H9 (cell line): ENCODE measurements at regions not wholly inside any gene's neighbourhood (a gene's known extent, or its start where the extent isn't known, plus 50 kb on each side); places are given as distances from the start of the nearest gene placed in this dataset.

ENCODE experiments used
- DNase-seq: peaks from one replicate; pipeline ENCODE4 v3.0.0-alpha.2; 2017
- H2AFZ ChIP-seq: one replicate; pipeline ENCODE4 v1.6.1; 2013; ENCODE audit warnings: mild to moderate bottlenecking, low read length, control low read depth, moderate library complexity
- H2AK5ac ChIP-seq: 2 replicates; pipeline ENCODE4 v1.6.1; 2013; ENCODE audit warnings: low read length, control low read depth, mixed read lengths; ENCODE audit not compliant: insufficient read length
- H2BK120ac ChIP-seq: one replicate; pipeline ENCODE4 v1.6.1; 2013; ENCODE audit warnings: low read depth, mild to moderate bottlenecking, low read length, control low read depth, inconsistent platforms; ENCODE audit not compliant: poor library complexity, severe bottlenecking
- H2BK12ac ChIP-seq: 2 replicates; pipeline ENCODE4 v1.6.1; 2013; ENCODE audit warnings: low read length, control low read depth, mixed read lengths, low read depth; ENCODE audit not compliant: insufficient read length
- H2BK15ac ChIP-seq: 2 replicates; pipeline ENCODE4 v1.6.1; 2013; ENCODE audit warnings: low read depth, low read length, control low read depth
- H2BK20ac ChIP-seq: one replicate; pipeline ENCODE4 v1.6.1; 2013; ENCODE audit warnings: low read depth, mild to moderate bottlenecking, low read length, control low read depth, inconsistent platforms; ENCODE audit not compliant: poor library complexity, severe bottlenecking
- H2BK5ac ChIP-seq: 2 replicates; pipeline ENCODE4 v1.6.1; 2013; ENCODE audit warnings: low read length, control low read depth, mixed read lengths; ENCODE audit not compliant: insufficient read length
- H3K14ac ChIP-seq: 2 replicates; pipeline ENCODE4 v1.6.1; 2013; ENCODE audit warnings: low read length, control low read depth; ENCODE audit not compliant: insufficient read depth
- H3K18ac ChIP-seq: 2 replicates; pipeline ENCODE4 v1.6.1; 2013; ENCODE audit warnings: low read depth, mild to moderate bottlenecking, mixed read lengths, low read length, control low read depth; ENCODE audit not compliant: insufficient read length
- H3K23ac ChIP-seq: 2 replicates; pipeline ENCODE4 v1.6.1; 2013; ENCODE audit warnings: low read length, control low read depth, mixed read lengths, low read depth; ENCODE audit not compliant: insufficient read length
- H3K23me2 ChIP-seq: 2 replicates; pipeline ENCODE4 v1.6.1; 2013; ENCODE audit warnings: low read depth, mild to moderate bottlenecking, mixed read lengths, low read length, control low read depth; ENCODE audit not compliant: insufficient read length, poor library complexity, severe bottlenecking
- H3K27ac ChIP-seq: 2 replicates; pipeline ENCODE4 v1.5.1; 2013; ENCODE audit warnings: low read length, control low read depth, mixed read lengths, low read depth; ENCODE audit not compliant: insufficient read length
- H3K27me3 ChIP-seq: 2 replicates; pipeline ENCODE4 v1.6.1; 2013; ENCODE audit warnings: low read length, control low read depth, inconsistent platforms; ENCODE audit not compliant: insufficient read depth
- H3K4ac ChIP-seq: 2 replicates; pipeline ENCODE4 v1.6.1; 2013; ENCODE audit warnings: low read depth, mild to moderate bottlenecking, control low read depth, inconsistent platforms, low read length, moderate library complexity
- H3K4me1 ChIP-seq: 2 replicates; pipeline ENCODE4 v1.6.1; 2013; ENCODE audit warnings: low read length, control low read depth, inconsistent platforms; ENCODE audit not compliant: insufficient read depth
- H3K4me2 ChIP-seq: 2 replicates; pipeline ENCODE4 v1.6.1; 2013; ENCODE audit warnings: low read length, control low read depth, mixed read lengths; ENCODE audit not compliant: insufficient read length, insufficient read depth
- H3K56ac ChIP-seq: 2 replicates; pipeline ENCODE4 v1.6.1; 2013; ENCODE audit warnings: low read depth, mild to moderate bottlenecking, mixed read lengths, low read length, control low read depth; ENCODE audit not compliant: insufficient read length
- H3K79me1 ChIP-seq: 2 replicates; pipeline ENCODE4 v1.6.1; 2013; ENCODE audit warnings: low read depth, mild to moderate bottlenecking, moderate library complexity, low read length, control low read depth, inconsistent platforms; ENCODE audit not compliant: insufficient read depth, poor library complexity, severe bottlenecking
- H3K79me2 ChIP-seq: 2 replicates; pipeline ENCODE4 v1.6.1; 2013; ENCODE audit warnings: low read length, control low read depth, inconsistent platforms; ENCODE audit not compliant: insufficient read depth
- H3K9ac ChIP-seq: 2 replicates; pipeline ENCODE4 v1.6.1; 2013; ENCODE audit warnings: low read length, control low read depth, mixed read lengths; ENCODE audit not compliant: insufficient read length; ENCODE audit errors: extremely low read depth
- H3K9me3 ChIP-seq: one replicate; pipeline ENCODE4 v1.6.1; 2013; ENCODE audit warnings: low read depth, low read length, inconsistent platforms; ENCODE audit not compliant: control insufficient read depth
- H3T11ph ChIP-seq: one replicate; pipeline ENCODE4 v1.6.1; 2013; ENCODE audit warnings: mild to moderate bottlenecking, low read length, control low read depth, inconsistent platforms
- H4K20me1 ChIP-seq: one replicate; pipeline ENCODE4 v1.6.1; 2013; ENCODE audit not compliant: control insufficient read depth, insufficient read length, insufficient read depth
- H4K5ac ChIP-seq: 2 replicates; pipeline ENCODE4 v1.6.1; 2013; ENCODE audit warnings: low read depth, mild to moderate bottlenecking, mixed read lengths, low read length, control low read depth; ENCODE audit not compliant: insufficient read length
- H4K8ac ChIP-seq: replicated peaks from 2 replicates; pipeline ENCODE4 v1.6.1; 2013; ENCODE audit warnings: low read length, control low read depth, mixed read lengths, low read depth; ENCODE audit not compliant: insufficient read length
- H4K91ac ChIP-seq: 2 replicates; pipeline ENCODE4 v1.6.1; 2013; ENCODE audit warnings: low read depth, mild to moderate bottlenecking, moderate library complexity, mixed read lengths, low read length, control low read depth; ENCODE audit not compliant: insufficient read length
- H3K27ac Mint-ChIP-seq, 3 experiments: 2 replicates in 2 of 3; 3 replicates in 1 of 3; pipeline ENCODE4 v1.8.0; 2020 to 2021; ENCODE audit warnings: mixed read lengths in 3 of 3, mild to moderate bottlenecking in 1 of 3, moderate library complexity in 1 of 3
- H3K27me3 Mint-ChIP-seq: 2 replicates; pipeline ENCODE4 v1.8.0; 2021; ENCODE audit warnings: low read depth, mild to moderate bottlenecking, moderate library complexity, mixed read lengths
- H3K36me3 Mint-ChIP-seq, 3 experiments: 2 replicates in 2 of 3; 3 replicates in 1 of 3; pipeline ENCODE4 v1.8.0; 2020 to 2021; ENCODE audit warnings: low read depth in 3 of 3, mixed read lengths in 3 of 3; ENCODE audit not compliant: insufficient read depth in 1 of 3
- H3K4me1 Mint-ChIP-seq, 2 experiments: 2 replicates each; pipeline ENCODE4 v1.8.0; 2020; ENCODE audit warnings: mixed read lengths in 2 of 2
- H3K4me3 Mint-ChIP-seq, 2 experiments: 2 replicates in 1 of 2; 3 replicates in 1 of 2; pipeline ENCODE4 v1.8.0; 2020 to 2021; ENCODE audit warnings: mild to moderate bottlenecking in 2 of 2, mixed read lengths in 2 of 2, moderate library complexity in 1 of 2
- H3K9me3 Mint-ChIP-seq, 2 experiments: 2 replicates in 1 of 2; 3 replicates in 1 of 2; pipeline ENCODE4 v1.8.0; 2020; ENCODE audit warnings: mild to moderate bottlenecking in 2 of 2, mixed read lengths in 2 of 2, moderate library complexity in 1 of 2
- WGBS: extraction: QIAGEN DNeasy Blood & Tissue Kit; methylation state at CpG from one replicate; pipeline ENCODE4 v1.1.7; 2013; ENCODE audit warnings: missing lambda C conversion rate, low lambda C conversion rate, mixed read lengths; ENCODE audit not compliant: insufficient read length; ENCODE audit errors: extremely low coverage; 5-methylcytosine and 5-hydroxymethylcytosine counted together
- TF ChIP-seq, protein P1 (sequence below): fragments of 200-600 bp; sonication (generic); conservative IDR thresholded peaks from 3 replicates; pipeline ENCODE4 v1.8.0; 2021; ENCODE audit warnings: antibody characterized with exemption, mild to moderate bottlenecking

DNA sequence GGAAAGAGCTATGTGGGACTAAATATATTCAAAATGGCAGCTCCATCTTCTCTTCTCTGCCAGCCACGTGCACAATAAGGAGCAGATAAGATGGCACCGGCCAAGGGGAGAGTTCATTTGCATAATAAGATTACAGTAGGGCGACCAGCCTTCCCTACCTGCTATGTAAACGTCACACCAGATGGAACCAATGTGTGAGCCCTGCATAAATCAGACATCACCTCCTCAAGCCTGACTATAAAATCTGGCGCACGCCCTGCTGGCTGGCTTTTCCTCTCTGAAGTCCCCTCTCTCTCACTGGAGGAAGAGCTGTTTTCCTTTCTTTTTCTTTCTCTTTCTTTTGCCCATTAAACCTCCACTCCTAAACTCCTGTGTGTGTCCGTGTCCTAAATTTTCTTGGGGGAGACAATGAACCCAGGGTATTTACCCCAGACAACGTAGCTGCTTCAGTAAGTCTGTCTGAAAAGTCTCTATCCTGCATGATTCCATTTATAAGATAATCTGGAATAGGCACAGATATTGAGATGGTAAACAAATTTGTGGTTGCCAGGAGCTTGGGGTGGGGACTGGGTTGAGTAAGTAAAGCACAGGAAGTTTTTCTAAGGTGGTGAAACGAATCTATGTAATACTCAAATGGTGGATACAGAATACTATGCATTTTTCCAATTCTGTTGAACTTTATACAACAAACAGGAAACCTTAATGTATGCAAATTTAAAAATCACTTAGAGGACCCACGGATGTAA is 670.0 kb upstream of the KIRREL3 start:
- no peak overlapping the region for H4K5ac ChIP-seq
- no peak overlapping the region for H2AFZ ChIP-seq
- no peak overlapping the region for H3K14ac ChIP-seq
- H3K18ac ChIP-seq: no peak overlapping the region
- H3K9me3 ChIP-seq: no peaks in the 10 kb centered on the region
- H4K8ac ChIP-seq: no peak overlapping the region
- Mint-ChIP-seq H3K36me3 (peaks cover 0 to 5% (median 4%) of the 10 kb centered on the region in 3 experiments; a peak in 4 of 7 replicates), H3K4me1 (peaks cover 5 to 8% of the 10 kb centered on the region in 2 experiments), H3K27me3 (no peaks in the 10 kb centered on the region), H3K9me3 (peaks cover 10 to 11% of the 10 kb centered on the region in 2 experiments), H3K27ac (no peak overlapping the region; a peak in 1 of 7 replicates), H3K4me3 (no peak overlapping the region)
- no peak overlapping the region for H3K23ac ChIP-seq
- WGBS: no CpG with 5 or more reads among the region's 10 CpGs
- no peak overlapping the region for H3K9ac ChIP-seq
- no peak overlapping the region for H3T11ph ChIP-seq
- TF ChIP-seq, protein P1, sequence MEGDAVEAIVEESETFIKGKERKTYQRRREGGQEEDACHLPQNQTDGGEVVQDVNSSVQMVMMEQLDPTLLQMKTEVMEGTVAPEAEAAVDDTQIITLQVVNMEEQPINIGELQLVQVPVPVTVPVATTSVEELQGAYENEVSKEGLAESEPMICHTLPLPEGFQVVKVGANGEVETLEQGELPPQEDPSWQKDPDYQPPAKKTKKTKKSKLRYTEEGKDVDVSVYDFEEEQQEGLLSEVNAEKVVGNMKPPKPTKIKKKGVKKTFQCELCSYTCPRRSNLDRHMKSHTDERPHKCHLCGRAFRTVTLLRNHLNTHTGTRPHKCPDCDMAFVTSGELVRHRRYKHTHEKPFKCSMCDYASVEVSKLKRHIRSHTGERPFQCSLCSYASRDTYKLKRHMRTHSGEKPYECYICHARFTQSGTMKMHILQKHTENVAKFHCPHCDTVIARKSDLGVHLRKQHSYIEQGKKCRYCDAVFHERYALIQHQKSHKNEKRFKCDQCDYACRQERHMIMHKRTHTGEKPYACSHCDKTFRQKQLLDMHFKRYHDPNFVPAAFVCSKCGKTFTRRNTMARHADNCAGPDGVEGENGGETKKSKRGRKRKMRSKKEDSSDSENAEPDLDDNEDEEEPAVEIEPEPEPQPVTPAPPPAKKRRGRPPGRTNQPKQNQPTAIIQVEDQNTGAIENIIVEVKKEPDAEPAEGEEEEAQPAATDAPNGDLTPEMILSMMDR: no peak
- no peak overlapping the region for H3K56ac ChIP-seq
- H2BK15ac ChIP-seq: no peak overlapping the region
- H4K20me1 ChIP-seq: no peaks in the 10 kb centered on the region
- H2BK20ac ChIP-seq: no peak overlapping the region
- no peak overlapping the region for H3K27ac ChIP-seq
- DNase-seq: no peak
- no peak overlapping the region for H2BK120ac ChIP-seq
- H3K27me3 ChIP-seq: no peaks in the 10 kb centered on the region
- no peak overlapping the region for H2AK5ac ChIP-seq
- no peaks in the 10 kb centered on the region for H3K4me1 ChIP-seq
- H3K4me2 ChIP-seq: no peak overlapping the region
- H2BK12ac ChIP-seq: no peak overlapping the region
- no peak overlapping the region for H4K91ac ChIP-seq
- no peaks in the 10 kb centered on the region for H3K79me2 ChIP-seq
- no peaks in the 10 kb centered on the region for H3K23me2 ChIP-seq
- H3K79me1 ChIP-seq: no peaks in the 10 kb centered on the region
- H2BK5ac ChIP-seq: no peak overlapping the region
- H3K4ac ChIP-seq: no peak overlapping the region
